AG10803 (cell line): ENCODE measurements at regions not wholly inside any gene's neighbourhood (a gene's known extent, or its start where the extent isn't known, plus 50 kb on each side); places are given as distances from the start of the nearest gene placed in this dataset.

Experiments
- DNase-seq: peaks from one replicate; pipeline ENCODE4 v3.0.0; 2010; ENCODE audit warnings: low read depth
- H3K4me3 ChIP-seq: 2 replicates; pipeline ENCODE4 v1.5.1; 2011; ENCODE audit warnings: mild to moderate bottlenecking, low read length, control low read depth
- TF ChIP-seq, protein P1 (sequence below): conservative IDR thresholded peaks from 2 replicates; pipeline ENCODE4 v1.5.1; 2011; ENCODE audit warnings: mild to moderate bottlenecking, low read length, control low read depth, inconsistent platforms

DNA sequence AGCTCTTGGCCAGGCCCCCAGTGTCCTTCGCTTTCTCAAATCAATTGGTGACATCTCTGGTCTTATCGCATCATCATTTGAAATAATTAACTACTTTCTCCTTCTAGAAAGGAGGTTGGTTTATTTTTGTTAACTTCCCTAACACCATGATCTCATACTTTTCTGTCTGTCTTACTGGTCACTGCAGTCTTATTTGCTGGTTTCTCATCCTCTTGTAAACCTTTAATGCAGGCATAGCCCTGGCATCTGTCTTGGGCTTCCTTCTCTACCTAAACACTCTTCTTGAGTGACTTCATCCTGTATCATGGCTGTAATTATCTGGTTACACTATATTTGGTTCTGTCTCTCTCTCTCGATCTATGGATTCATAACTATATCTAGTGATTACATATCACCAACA, 152.8 kb downstream of the CYSLTR2 start:
- no peak for DNase-seq
- H3K4me3 ChIP-seq: no peak overlapping the region
- TF ChIP-seq, protein P1, sequence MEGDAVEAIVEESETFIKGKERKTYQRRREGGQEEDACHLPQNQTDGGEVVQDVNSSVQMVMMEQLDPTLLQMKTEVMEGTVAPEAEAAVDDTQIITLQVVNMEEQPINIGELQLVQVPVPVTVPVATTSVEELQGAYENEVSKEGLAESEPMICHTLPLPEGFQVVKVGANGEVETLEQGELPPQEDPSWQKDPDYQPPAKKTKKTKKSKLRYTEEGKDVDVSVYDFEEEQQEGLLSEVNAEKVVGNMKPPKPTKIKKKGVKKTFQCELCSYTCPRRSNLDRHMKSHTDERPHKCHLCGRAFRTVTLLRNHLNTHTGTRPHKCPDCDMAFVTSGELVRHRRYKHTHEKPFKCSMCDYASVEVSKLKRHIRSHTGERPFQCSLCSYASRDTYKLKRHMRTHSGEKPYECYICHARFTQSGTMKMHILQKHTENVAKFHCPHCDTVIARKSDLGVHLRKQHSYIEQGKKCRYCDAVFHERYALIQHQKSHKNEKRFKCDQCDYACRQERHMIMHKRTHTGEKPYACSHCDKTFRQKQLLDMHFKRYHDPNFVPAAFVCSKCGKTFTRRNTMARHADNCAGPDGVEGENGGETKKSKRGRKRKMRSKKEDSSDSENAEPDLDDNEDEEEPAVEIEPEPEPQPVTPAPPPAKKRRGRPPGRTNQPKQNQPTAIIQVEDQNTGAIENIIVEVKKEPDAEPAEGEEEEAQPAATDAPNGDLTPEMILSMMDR: no peak

DNA sequence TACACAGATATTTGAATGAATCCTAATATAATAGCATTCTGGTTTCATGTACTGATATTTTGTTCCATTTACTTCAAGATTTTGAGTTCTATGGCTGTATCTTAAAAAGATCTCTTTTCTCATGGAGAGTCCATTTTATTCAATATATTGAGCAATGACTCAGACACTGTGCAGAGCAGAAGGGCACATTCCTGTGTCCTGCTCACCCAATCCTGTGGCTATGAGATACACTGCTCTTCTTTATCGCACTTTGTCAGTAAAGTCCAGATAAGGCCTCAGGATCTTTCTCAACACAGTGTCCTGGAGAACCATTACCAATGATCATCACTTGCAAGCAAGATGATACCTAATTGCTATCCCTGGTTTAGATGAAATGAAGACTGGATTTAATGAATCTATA, 155.0 kb downstream of the CYSLTR2 start:
- no peak overlapping the region for H3K4me3 ChIP-seq
- TF ChIP-seq, protein P1: no peak
- DNase-seq: peak; percentile 26

DNA sequence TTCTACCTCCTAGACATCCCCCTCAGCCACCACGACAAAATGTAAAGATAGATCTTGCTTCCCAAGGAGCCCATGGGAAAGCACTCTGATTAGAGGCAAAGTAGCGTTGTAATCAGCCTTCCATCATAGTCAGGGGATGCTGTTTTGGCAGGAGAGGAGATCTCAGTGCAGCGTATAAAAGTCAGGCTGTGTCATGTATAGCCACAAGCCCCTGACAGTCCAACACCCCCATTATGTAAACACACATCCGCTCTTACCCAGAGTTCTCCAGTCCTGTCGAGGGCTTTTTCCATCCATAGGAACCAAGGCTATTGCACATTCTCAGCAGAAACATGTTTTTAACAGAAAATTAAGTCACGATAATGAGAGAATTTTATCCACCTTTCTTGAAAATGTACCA, 156.3 kb downstream of the CYSLTR2 start:
- no peak overlapping the region for H3K4me3 ChIP-seq
- DNase-seq: no peak
- TF ChIP-seq, protein P1: no peak

DNA sequence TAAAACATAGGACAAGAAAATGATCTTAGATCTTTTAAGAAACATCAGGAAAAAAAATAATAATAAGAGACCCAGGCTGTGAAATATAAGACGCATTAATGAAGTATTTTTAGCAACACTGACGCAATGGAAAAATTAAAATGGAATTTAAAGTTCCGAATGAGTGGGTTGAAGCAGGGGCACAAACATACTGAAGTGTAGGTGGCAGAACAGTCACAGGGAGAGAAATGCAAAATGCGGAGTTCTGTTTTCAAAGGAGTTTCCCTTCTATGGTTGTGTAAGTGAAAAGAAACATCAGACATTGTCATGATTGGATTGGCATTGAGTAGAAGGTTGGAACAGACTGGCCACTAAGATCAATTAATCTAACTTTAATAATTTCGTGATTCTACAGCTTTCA, 159.8 kb downstream of the CYSLTR2 start:
- TF ChIP-seq, protein P1: no peak
- no peak for DNase-seq
- H3K4me3 ChIP-seq: no peak overlapping the region

DNA sequence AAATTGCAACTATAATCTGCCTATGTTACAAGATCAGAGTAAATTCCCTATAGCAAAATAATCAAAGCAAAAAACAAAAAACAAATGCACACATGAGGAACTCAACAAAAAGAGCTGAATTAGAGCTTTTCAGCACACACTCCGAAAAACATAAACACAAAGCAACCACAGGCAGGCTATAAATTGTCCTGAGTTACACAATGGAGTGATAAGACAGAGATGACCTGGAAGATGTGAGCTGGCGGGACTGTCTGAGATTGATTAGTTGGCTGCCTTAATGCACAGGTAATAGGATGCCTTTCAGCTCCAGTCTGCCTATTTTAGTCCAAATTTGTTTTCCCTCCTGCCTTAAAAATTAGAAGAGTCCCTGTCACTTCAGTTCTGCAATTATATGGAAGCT, 159.0 kb upstream of the FNDC3A start:
- H3K4me3 ChIP-seq: no peak overlapping the region
- TF ChIP-seq, protein P1: no peak
- no peak for DNase-seq

DNA sequence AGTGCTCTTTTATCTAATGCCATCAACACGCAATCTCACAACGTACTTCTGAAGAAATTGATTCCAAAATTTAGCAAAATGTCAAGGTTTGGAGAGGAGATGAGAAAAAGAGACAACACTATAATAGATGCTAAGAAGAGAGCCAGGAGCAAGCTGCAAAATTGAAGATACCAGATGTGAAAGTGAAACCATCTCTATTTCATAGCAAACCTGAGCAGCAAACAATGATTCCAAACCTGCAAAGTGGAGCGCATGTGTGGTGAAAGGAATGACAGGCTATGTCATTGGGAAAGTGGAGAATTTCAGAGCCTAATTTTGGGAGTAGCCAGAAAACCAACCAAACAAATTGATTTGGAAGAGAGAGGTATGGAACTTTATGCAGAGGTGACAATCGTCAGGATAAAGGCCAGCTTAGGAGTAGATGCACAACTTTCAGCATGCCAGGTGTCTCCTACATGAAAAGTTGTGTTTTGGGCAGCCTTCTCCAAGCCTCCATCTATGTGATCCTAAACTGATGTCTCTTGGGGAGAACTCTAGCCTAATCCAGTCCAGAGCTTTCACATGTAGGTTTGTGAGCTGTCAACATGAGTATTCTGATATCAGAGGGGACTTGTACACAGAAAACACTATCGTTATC, 158.4 kb upstream of the FNDC3A start:
- no peak for DNase-seq
- no peak overlapping the region for H3K4me3 ChIP-seq
- TF ChIP-seq, protein P1: no peak

DNA sequence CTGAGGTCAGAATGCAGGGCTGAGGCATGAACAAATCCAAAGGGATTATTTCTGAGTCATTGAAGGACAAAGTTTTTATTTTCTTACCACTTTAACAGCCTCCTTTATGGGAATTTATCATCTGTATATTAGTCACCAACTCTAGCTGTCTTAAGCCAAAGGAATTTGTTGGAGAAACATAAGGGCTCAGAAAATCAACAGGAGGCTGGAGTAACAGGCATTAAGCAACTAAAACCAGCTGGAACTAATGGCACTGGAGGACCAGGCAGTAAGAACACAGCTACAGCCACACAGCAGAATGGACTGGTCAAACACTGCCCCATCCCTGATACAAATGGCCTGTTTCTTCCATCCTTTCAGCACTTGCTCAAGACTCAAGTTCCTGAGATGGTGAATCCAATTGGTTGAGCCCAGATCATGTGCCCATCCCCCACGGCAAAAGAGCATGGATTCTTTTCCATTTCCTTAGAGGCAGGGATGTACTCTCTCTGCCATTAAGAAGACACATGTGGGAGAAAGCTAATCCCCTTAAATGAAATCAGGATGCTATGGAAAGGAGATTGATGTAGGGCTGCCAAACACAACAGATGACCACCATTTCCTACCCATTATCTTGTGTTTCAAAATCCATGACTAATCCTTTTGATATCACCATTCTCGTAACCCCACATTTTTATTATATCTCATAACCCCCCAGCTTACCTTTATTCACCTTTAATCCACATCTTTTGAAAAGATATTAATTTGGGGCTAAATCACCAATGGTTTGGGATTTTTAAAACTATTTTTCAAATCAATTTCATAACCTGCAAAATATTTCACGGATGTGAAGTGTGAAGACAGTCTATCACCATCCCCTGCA, 157.0 kb upstream of the FNDC3A start:
- H3K4me3 ChIP-seq: no peak overlapping the region
- TF ChIP-seq, protein P1: no peak
- peak; percentile 95 for DNase-seq
